ENCODE measurements at regions not wholly inside any gene's neighbourhood (a gene's known extent, or its start where the extent isn't known, plus 50 kb on each side); places are given as distances from the start of the nearest gene placed in this dataset.

DNA sequence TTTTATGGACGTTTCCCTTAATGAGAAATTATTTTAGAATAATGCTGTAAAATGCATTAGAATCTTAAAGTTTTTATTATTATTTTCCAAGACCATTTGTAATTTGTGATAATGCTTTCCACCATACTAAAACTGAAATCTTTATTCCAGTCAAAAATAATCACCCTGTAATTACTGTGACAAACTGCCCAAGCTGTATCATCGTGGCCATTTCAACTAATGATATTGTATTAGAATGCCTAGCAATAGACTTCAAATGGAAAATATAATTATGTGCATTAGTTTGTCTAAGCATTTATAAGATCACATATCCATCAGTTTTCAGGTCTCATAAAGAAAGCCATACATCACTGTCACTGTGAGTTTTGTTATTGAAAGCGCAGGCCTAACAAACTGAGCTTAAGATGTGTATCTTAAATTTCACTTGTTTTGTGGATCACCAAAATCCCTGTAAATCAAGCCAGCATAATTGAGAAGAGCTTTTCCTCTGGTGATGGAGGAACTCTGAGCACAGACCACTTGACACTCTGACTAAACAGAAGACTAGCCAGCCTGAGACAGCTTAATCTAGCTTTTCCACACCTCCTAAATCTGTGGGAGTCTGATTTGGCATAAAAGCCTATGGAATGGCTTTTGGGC is 1312.2 kb upstream of the ACVR2A start:
- no peak for DNase-seq

DNA sequence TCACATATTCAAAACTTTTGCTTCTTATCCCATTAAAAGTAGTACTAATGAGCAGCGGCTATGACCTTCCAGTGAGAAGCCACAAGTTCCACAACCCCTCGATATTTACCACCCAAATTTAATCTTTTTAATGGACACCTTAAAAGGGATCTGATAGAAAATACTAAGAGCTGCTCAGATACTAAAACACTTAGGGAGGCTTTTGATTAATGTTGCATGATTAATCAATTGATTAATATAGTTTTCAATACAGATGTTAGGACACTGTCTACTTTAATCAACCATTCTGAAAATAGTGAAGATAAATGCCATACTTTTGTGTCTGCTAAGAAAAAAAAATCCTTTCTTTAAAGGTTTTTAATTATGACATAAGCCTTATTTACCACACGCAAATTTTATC is 1312.8 kb upstream of the ACVR2A start:
- no peak for DNase-seq

DNA sequence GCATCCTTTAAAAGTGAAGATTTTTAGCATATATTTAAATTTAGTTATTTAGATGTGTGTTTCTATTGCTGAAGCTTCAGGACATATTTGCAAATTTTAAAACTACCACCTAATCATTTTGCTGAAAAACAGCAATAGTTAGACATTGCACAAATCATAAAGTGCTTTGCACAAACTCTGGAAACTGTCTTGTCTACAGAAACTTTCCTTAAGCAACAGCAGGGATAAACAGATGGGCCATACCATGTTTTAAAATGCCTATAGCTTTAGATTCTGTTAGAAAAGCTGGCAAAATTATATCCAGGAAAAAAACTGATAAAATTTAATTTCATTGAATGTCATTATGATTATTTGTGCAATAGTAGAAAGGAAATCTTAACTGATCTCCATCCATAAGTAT is 1313.9 kb upstream of the ACVR2A start:
- DNase-seq: no peak

DNA sequence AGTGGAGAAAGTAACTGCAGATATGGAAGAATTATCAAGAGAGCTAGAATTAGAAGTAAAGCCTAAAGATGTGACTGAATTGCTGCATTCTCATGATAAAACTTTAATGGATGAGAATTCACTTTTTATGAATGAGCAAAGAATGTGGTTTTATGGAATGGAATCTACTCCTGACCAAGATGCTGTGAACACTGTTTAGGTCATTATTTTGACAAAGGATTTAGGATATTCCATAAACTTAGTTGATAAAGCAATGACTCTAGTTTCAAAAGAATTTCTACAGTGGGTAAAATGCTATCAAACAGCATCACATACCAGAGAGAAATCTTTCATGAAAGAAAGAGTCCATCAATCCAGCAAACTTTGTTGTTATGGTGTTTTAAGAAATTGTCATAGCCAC is 1317.7 kb upstream of the ACVR2A start:
- DNase-seq: peak; percentile 49

DNA sequence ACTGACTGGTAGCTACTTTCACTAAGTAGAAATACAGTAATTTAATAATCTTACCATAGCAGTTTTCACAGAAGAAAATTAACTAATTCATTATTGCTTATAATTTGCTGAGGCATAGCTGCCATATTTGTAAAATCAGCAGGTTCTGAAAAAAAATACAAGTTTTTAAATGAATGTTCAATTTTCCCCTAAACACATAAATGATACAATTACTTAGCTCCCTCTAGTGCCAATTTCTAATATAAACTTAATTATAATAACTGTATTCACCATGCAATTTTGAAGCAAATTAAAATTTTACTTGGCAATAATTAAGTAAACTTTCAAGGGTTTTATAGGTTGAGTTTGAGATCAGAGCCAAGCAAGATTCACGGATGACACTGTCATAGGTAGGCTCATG is 1321.6 kb upstream of the ACVR2A start:
- DNase-seq: peak; percentile 2

DNA sequence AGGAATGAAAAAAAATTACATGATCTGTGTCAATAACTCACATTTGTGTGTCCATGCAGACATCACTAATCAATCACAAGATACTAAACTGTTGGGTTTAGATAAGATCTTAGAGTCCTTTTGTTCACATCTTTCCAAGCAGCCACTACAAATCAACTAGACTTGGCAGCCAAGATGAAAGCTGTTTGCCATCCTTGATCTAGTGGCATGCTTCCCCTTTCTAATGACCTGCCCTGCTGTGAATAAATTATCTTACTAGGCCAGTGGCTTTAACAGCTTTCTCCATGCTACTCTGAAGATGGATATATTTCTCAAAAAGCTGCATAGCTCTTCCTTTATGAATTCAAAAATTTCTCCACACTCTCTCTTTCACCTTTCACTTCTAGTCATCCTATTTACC is 1338.0 kb upstream of the ACVR2A start:
- DNase-seq: no peak

DNA sequence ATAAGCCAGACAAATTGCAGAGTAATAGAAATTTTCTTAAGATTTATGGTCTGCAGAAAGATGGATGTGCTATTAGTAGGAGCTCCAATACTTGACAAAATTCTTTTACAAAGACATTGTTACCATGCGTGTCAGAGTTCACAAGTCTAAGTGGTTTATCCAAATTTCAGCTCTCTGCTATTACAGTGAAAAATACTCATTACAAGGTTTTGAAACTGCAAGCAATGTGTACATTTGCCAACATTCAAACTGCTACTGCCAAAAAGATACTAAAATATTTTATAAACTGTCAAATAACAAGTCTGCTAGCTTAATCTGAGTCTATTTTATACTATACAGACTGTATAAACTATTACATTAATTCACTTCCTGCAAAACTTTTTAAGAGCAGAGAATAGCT is 1341.5 kb upstream of the ACVR2A start:
- DNase-seq: no peak

DNA sequence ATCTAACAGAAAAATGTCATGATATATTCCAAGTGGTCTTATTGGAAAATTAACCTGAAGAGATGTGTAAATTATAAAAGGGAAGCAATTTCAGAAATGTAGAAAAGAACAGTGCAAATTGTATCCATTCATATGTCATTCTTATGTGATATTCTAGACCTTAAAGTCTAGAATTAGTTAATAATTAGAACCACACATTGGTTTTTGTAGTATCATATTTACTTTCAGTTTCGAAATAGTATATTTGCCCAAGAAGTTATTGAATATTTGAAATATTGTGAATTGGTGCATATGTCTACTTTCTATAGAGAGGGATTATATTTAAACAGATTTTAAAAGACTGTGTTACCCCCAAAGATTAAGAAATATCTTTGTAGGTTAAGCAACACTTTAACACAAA is 1348.6 kb upstream of the ACVR2A start:
- no peak for DNase-seq

DNA sequence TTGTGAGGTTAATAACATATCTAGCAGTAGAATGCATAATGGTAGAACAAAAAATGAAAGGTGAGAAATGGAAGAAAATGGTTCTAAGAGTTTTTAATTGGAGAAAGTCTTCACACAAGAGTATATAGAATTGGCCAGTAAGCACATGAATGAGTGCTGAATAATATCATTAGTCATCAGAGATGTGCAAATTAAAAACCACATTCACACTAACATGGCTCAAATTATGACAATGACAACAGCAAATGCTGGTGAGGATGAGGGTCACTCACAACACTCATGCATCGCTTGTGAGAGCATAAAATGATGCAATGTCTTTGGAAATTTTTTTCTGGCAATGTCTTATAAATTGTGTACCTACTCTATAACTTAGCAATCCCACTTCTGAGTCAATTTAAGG is 1355.4 kb upstream of the ACVR2A start:
- peak; percentile 7 for DNase-seq

DNA sequence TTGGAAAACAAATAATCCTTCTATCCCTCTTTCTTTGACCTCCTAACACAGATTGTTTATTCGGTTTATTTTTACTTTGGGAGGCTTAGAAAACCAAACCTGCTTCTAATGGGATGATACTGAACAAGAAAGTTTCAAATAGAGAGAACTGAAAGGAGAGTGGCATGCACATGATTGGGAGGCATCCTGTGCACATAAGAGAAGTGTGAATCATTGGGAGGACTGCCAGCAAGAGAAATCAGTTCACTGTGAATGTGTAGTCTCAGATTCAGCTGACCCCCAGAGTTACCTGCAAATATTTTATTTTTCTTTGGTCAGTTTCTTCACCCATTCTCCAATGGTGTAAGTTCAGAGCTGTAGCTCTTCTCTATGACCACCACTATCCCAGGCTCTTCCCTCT is 1363.2 kb upstream of the ACVR2A start:
- DNase-seq: peak; percentile 66

DNA sequence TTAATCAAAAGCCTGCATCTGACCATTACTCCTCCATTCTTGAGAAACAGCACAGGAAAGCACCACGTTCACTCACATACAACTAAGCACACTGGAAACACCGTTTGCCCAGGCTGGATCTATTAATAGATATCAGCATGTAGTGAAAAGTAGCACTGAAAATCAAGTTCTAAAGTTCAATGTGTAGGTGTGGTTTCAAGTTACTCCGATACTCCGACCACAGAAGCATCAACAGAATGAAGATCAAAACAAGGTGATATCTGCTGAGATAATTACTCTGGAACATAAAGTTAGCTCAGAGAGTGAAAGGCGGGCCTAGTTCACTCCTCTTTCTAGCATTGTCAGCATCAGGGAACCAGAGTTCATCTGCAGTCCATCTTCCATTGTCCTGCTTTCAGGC is 1367.4 kb upstream of the ACVR2A start:
- no peak for DNase-seq

DNA sequence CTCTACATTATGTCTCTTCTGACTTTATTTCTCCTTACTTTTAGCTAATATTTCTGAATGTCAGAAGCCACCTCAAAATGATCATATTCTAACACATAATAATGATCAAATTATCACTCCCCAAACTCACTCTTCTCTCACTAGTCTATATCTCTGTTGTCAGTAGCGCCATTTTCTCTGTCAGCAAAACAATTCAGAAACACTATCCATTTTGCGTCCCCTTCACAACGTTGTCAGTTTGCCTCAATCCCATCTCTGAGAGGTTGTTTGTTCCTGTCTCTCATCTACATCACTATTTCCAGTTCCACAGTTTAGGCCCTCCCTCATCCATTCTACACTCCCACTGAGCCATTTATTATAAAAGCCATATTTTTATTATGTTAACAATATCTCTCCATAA is 1376.3 kb upstream of the ACVR2A start:
- no peak for DNase-seq

DNA sequence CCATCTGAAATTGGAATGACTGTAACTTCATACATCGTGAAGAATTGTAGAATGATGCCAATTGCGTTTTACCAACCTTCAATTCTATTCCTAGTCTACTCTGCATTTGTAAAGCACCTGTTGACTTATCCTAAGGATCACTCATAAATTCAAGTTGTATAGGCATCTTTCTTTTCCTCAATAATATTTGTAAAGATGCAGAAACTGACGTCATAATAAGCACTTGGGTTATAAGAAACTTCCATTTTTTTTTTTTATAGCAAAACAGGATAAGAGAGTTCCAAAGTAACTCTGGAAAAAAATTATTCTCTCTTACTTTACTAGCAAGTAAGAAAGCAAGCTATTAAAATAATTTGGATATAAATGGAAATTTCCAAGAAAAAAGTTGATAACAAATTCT is 1377.4 kb upstream of the ACVR2A start:
- DNase-seq: no peak

DNA sequence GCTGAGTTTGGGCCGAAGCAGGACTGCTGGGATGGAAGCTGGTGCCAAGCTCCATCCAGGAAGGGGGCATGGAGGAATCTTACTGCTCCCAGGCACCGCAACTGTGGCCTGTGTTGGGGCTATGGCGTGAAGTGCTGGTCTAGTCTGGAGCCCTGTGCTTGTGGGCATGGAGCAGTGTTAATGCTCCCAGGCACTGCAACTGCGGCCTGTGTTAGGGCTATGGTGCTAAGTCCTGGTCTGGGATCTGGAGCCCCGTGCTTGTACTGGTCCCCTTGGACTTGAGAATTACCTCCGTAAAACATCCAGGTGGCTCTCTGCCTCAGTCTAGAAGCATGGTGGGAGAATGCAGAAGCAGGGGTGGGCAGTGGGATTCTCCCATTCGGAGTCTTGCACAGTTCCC is 1379.4 kb upstream of the ACVR2A start:
- no peak for DNase-seq

DNA sequence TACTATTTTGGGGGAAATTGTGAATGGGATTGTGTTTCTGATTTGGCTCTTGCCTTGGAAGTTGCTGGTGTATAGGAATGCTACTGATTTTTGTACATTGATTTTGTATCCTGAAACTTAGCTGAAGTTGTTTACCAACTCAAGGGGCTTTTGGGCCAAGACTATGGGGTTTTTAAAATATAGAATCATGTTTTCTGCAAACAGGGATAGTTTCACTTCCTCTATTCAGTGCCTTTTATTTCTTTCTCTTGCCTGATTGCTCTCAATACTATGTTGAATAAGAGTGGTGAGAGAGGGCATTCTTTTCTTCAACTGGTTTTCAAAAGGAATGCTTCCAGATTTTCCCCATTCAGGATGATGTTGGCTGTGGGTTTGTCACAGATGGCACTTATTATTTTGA is 1383.8 kb upstream of the ACVR2A start:
- DNase-seq: no peak

DNA sequence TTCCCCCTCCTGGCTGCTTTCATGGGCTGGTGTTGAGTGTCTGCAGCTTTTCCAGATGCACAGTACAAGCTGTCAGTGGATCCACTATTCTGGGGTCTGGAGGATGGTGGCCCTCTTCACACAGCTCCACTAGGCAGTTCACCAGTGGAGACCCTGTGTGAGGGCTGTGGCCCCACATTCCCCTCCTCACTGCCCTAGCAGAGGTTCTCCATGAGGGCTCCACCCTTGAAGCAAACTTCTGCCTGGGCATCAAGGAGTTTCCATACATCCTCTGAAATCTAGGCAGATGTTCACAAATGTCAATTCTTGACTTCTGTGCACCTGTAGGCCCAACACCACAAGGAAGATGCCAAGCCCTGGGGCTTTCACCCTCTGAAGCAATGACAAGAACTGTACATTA is 1386.2 kb upstream of the ACVR2A start:
- DNase-seq: no peak

DNA sequence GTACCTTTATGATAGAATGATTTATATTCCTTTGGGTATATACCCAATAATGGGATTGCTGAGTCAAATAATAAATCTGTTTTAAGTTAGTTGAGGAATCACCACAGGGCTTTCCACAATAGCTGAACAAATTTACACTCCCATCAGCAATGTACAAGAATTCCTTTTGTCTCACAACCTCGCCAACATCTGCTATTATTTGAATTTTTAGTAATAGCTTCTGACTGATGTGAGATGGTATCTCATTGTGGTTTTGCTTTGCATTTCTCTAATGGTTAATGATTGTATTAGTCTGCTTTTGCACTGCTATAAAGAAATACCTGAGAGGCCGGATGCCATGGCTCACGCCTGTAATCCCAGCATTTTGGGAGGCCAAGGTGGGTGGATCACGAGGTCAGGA is 1387.6 kb upstream of the ACVR2A start:
- peak; percentile 5 for DNase-seq

DNA sequence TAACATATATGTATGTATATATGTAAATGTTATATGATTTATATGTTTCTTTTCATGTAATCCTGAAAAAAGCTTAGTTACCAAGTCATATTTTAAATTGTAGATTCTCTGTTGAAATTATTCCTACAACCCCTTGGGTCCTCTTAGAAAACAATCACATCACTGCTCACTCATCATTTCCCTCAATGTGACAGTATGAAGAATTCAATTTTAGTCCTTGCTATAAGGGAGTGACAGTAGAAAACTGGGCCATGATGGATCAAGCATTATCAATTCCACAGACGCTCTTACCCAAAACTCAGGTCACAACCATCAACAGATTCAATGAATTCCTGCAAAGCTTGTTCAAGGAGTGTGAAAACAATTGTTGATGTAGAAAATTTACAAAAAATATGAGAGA is 1389.5 kb upstream of the ACVR2A start:
- no peak for DNase-seq

DNA sequence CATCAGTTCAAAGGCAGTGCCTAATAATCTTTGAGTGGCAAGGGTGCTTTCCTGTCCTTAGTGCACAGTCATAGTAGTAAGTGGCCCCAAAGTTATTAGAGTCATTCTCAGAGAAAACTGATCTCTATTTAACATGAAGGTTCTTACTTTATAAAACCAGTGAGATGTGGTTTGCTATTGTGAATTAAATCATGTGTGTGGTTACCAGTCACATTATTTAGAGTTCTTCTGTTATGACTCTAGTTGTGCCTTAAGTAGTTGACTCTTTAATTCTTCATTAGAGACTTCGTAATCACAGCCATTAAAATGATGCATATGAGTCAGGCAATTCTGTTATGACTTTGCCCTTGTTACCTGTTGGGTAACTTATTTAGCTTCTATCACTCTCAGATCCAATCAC is 1392.9 kb upstream of the ACVR2A start:
- no peak for DNase-seq

DNA sequence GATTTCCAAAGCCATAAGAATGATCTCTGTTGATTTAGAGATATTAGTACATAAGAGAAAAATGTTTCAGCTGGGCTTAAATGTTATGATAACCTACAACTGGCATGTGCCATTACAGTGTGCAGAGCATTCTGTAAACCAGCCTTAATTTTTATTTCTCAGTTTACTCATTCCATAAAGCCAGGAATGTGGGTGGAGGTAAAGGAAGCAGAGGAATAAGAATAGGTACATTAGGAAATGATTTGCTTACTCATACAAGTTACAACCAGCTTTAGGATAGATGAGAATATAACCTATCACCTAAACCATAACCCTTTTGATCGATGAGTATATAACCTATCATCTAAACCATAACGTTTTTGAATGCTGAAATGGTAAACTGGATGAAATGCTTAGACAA is 1394.7 kb upstream of the ACVR2A start:
- no peak for DNase-seq

DNA sequence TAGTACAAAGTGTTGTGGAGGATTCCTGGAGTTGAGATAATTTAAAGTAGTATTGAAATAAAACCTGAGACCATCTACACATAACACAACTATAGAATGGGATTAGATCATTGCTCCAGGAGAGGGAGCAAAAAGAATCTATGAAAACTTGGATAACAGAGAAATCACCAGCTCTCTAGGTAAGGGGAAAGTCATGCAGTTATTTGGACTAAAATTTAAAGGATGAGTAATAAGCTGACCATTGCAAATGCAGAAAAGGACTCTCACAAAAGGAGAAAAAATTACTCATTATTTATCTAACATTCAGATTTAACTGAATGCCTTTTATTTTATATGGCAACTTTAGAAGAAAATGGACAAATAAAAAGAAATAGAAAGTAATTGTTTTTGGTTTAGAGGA is 1399.8 kb upstream of the ACVR2A start:
- no peak for DNase-seq

DNA sequence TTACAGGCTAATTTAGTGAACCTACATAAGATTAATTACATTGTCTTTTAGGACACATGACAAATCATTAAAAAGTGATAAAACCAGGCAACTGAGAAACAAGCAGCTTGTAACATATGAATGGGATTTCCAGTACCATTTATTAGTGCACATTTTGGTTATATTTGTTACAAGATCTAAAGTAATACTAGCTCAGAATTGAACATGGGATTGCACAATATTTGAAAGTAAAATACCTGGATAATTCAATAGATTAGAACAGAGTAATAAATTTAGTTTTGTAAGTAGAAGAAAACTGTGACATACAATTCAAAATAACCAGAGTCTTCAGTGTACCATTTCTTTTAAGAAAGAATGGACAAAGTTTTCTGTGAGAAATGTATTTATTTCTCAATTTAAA is 1400.7 kb upstream of the ACVR2A start:
- no peak for DNase-seq

DNA sequence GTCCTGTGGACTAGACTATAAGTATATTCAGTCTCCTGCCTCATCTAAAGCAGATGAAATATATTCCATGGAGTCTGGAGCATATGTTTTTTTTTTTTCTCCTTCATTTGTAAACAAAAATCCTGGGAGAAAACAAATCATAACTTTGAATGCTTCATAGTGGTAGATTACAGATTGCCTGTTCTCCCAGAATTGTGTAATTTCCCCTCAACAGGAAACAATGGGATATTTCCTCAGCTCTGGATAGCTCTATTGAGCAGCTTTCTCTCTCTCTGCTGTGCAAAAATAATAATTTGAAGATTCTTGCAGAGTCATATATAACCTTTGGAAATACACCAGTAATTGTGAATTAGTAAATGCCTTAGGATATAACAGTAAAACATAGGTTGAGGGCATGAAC is 1406.6 kb upstream of the ACVR2A start:
- DNase-seq: no peak

DNA sequence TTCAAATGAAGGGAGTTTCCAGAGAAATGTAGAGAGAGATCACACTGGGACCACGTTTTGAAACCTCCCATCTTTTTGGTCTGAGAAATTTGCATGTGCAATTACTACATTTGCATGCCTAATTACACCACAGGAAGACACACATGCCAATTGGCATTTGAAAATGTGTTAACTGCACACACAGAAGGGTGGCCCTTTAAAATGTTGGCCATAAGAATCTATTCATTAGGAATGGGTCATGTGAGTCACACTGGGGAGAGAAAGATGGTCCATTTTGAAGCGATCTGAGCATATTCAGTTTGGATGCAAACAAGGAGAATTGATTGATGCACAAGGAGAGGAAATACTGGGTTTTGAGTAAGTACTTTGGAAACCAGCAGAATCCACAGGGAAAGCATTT is 1407.1 kb upstream of the ACVR2A start:
- DNase-seq: no peak

DNA sequence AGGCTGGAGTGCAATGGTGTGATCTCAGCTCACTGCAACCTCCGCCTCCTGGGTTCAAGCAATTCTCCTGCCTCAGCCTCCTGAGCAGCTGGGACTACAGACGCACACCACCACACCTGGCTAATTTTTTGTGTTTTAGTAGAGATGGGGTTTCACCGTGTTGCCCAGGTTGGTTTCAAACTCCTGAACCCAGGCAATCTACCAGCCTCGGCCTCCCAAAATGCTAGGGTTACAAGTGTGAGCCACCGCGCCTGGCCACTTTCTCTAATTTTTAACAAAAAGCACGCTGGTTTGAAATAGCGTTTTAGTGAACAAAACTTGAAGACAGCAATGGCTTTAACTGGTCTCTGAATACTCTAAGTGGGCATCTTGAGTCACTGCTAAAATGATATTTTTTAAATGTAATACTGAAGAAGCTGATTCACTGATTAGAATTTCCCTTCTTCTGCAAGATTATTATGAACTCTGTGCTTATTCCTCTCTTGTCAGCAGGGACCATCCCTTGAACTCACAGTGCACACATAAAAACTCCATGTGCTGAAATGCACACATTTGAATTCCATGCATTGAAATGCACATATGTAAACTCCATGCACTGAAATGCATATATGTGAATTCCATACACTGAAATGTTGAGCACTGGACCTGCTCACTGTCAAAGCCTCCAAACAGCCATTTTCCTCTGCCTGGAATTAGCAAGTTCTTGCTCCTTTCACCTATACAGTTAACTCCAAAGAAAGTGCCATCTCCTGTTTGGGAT is 1411.5 kb upstream of the ACVR2A start:
- DNase-seq: no peak

Data from EL (cell line).